Umbilical cord (tissue), 1 donor: ENCODE measurements at regions not wholly inside any gene's neighbourhood (a gene's known extent, or its start where the extent isn't known, plus 50 kb on each side); places are given as distances from the start of the nearest gene placed in this dataset.
"Not testable (repeated sequence)": the region's sequence is repeated elsewhere in the genome, so short reads cannot be mapped to it uniquely, and the experiment has no call there.

ENCODE experiments used
- DNase-seq: peaks from one replicate; pipeline ENCODE4 v3.0.0-alpha.2; 2015; ENCODE audit warnings: low spot score

GRCh38 chr7:142501434-142501833, 243.6 kb upstream of the PRSS58 start:
- DNase-seq: no peak

- no peak for DNase-seq
Measured at GRCh38 chr7:142500366-142500765, 242.5 kb upstream of the PRSS58 start.

GRCh38 chr7:142499635-142500034, 241.8 kb upstream of the PRSS58 start:
- DNase-seq: no peak

DNA sequence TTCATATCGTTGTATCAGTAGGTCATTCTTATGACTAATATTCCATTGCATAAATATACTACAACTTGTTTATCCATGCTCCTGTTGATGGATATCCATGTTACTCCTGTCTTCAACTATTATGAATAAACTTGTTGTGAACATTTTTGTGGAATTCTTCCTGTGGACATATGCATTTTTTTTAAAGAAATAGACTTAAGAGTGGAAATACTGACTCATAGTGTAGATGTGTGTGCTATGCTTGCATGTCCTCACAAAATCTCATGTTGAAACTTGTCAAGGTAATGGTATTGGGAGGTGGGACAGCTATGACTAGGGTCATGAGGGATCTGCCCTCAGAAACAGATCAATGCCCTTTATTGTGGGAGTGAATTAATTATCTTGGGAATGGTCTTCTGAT, 240.5 kb upstream of the PRSS58 start:
- no peak for DNase-seq

DNA sequence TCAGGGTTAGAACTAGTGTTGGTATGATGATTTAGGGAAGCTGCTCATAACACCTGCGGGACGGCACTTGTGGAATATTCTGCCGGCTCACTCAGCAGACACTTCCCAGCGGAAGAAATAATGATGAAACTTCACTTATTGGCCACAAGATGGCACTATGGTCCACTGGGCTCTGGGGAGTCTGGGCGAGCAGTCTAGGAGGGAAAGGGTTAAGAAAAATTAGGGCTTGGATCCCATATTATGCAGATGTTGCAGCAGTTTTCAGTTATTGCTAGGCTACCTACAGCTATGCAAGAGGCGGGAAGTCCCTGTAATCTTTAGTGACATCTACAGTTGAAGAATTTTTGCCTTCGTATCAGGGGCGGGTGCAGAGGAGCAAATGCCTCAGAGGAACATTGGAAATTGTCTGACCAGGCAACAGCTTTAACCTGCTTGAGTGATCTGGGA, 238.7 kb upstream of the PRSS58 start:
- DNase-seq: peak; percentile 64

DNA sequence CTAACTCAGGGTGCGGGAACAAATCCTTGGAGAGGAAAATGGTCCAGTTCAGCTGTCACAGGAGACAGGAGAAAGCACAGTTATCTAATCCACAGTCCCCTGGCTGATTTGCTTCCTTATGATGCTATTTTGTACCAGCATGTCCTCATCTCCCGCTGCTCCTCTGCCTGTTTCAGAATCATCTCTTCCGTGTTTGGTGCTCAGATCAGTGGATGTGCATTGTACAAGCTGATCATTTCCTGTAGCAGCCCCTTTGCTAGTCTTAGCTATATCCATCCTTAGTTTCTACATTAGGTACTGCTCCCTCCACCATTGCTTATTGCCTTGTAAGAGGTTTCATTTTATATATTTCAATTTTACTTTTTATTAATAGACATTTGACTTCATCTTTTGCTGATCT, 238.0 kb upstream of the PRSS58 start:
- DNase-seq: not testable (repeated sequence)

GRCh38 chr7:142495301-142495700, 237.4 kb upstream of the PRSS58 start:
- not testable (repeated sequence) for DNase-seq

DNA sequence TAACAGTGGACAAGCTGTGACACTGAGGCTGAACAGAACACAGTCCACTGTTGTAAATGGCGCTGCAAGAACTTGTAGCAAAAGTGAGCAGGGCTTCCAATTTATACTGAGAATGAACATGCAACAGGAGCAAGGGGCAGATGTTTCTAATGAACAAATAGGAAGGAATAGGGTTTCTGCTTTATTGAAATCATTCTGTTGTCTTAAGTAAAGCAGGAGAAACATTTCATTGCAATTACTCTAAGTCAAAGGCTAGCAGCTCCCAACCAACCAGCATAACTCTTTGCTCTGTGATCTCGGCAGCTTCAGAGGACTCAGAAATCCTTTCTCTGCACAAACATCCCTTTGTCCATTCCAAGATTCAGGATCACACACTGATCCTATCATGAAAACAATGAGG, 236.2 kb upstream of the PRSS58 start:
- no peak for DNase-seq

GRCh38 chr7:142488842-142489241, 231.0 kb upstream of the PRSS58 start:
- no peak for DNase-seq

DNA sequence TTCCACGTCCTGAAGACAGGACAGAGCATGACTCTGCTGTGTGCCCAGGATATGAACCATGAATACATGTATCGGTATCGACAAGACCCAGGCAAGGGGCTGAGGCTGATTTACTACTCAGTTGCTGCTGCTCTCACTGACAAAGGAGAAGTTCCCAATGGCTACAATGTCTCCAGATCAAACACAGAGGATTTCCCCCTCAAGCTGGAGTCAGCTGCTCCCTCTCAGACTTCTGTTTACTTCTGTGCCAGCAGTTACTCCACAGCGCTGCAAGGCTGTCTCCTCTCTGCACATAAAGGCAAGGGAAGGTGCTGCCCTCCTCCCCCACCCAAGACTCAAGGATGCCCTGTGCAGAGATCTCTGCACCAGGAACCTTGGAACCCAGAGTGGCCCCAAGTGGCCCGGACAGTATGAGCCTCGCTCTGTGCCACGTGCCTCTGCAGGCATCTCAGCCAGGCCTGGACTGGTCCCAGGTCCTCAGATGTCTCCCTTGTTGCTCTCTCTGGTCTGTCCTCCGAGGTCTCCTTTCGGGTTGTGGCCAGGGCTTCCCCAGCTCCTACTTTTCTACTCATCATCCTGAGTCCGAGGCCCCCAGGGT, 230.3 kb upstream of the PRSS58 start:
- no peak for DNase-seq

DNA sequence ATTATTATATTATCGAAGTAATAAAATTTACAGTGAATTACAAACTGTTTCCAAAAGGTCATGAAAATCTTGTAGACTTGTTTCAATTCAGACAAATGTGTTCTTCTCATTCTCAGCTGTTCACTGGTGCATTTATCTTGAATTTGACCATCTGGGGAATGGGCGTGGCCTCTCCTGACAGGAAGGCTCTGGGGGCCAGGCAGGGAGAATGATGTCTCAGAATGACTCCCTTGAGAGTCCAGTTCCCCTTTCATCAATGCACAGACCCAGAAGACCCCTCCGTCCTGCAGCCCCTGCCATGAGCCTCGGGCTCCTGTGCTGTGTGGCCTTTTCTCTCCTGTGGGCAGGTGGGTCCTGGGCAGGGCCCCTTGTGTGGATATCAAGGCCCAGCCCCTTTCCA, 229.7 kb upstream of the PRSS58 start:
- not testable (repeated sequence) for DNase-seq

DNA sequence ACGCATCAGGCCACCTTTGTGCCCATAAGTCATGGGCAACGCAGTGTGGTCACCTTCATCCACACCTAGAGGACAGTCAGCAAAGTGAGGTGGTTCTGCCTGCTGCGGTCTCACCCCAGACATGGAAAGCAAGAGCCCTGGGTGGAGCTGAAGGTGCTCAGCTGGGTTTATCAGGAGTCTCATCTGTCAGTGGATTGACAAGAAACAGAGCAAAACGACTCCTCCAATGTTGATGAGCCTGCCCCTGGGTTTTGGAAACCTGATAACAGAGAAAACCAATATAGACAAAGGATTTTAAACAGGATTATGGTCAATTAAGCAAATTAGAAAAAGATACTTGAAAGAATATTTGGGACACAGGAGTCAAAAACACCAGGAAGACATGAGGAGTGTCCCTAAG, 229.3 kb upstream of the PRSS58 start:
- DNase-seq: no peak

GRCh38 chr7:142485617-142486226, 227.9 kb upstream of the PRSS58 start:
- no peak for DNase-seq

- DNase-seq: no peak
Measured at GRCh38 chr7:142483659-142484317, 225.9 kb upstream of the PRSS58 start.

GRCh38 chr7:142482891-142483658, 225.2 kb upstream of the PRSS58 start:
- no peak for DNase-seq

DNA sequence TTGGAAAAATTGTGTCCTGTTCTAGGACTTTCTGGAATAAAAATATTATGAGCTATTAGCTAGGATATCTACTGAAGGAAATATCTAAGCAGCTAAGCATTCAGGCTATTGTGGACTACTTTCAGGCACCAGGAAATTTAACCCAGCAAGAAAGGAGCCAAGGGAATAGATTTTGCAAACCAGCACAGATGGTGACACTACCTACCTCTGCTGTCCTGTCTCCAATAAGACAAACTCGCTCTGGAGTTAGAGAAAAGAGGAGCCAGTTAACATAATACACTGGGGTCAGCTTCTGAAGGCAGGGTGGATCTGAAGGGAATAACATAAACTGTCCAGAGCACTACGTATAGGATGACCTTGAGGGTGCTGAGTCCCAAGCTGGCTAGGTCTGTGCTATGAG, 223.7 kb upstream of the PRSS58 start:
- no peak for DNase-seq

- DNase-seq: peak; percentile 69
Measured at GRCh38 chr7:142478479-142479220, 220.8 kb upstream of the PRSS58 start.

- DNase-seq: not testable (repeated sequence)
Measured at GRCh38 chr7:142477801-142478200, 219.9 kb upstream of the PRSS58 start.

GRCh38 chr7:142477079-142477651, 219.3 kb upstream of the PRSS58 start:
- no peak for DNase-seq

- no peak for DNase-seq
Measured at GRCh38 chr7:142476077-142476476, 218.2 kb upstream of the PRSS58 start.

DNA sequence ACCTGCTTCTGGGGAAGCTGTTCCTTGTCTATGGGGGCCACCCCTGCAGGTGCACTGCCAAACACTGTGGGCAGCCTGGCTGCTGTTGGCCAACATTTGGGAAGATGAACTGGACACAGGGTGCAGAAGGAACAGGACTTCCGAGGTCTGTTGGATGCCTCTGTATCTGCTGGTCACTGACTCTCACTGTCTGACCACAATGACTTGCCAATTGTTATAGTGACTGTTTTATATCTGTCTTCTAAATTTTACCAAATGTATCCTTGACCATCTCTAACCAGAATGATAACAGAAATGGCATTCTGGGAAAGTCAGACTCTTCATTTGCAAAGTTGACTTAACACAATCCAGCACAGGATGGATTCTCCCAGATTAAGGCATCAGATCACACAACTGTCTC, 214.0 kb upstream of the PRSS58 start:
- no peak for DNase-seq

- DNase-seq: no peak
Measured at GRCh38 chr7:142470544-142470830, 212.6 kb upstream of the PRSS58 start.
